ENCODE measurements at regions not wholly inside any gene's neighbourhood (a gene's known extent, or its start where the extent isn't known, plus 50 kb on each side); places are given as distances from the start of the nearest gene placed in this dataset.

DNA sequence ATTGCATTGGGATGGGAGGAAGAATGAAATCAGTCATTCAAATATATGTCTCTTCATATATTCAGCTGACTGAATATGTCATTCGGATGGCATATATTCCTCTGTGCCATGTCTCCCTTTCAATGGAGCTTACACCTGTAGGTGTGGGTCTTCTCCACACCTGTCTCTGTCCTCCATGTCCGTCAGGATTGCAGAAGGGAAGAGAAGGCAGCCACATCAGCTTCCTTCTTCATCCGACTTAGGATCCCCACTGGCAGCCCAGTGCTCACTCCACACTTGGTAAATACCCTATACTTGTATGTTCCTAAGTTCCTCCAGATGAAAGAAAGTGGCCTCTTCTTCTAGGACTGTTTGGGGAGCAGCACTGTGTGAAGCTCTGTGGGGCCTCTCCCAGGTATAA is 250.1 kb downstream of the BCL2 start:
- Histone ChIP-seq H3K4me2 (ENCODE audit: low read depth, low read length) (no peak overlapping the region), H3K9me3 (ENCODE audit: low read length) (no peaks in the 10 kb centered on the region), H4K20me1 (ENCODE audit: insufficient read depth, low read length) (no peaks in the 10 kb centered on the region), H3K9ac (ENCODE audit: insufficient read depth, low read depth, low read length) (no peak overlapping the region), H3K27me3 (ENCODE audit: control insufficient read depth in 1 of 2, insufficient read depth in 2 of 2, low read length in 2 of 2) (0 out of 5 replicates have a peak, but pooled peaks cover 0 to 2% of the 10 kb centered on the region in 2 experiments), H3K79me2 (ENCODE audit: insufficient read depth, low read length) (no peaks in the 10 kb centered on the region), H2AFZ (ENCODE audit: low read length) (no peak overlapping the region), H3K4me1 (ENCODE audit: insufficient read depth, low read length) (peaks cover 14% of the 10 kb centered on the region; the same call in 1 of the 2 replicates), H3K36me3 (replicated peaks in 1 of 2; ENCODE audit: control insufficient read depth in 1 of 2, insufficient read depth in 2 of 2, low read length in 2 of 2) (no peaks in the 10 kb centered on the region), H3K27ac (ENCODE audit: extremely low read length, insufficient read depth, low read length) (no peak overlapping the region), H3K4me3 (replicated peaks in 1 of 3; ENCODE audit: insufficient read depth in 1 of 3, low read depth in 2 of 3, low read length in 3 of 3) (no peak overlapping the region)
- ChIA-PET POLR2A (no interaction called here), CTCF (ENCODE audit: low intra/inter-chr PET ratio, low total read pairs) (no interaction called here)
- 41% methylated on average over 3 of the region's 3 CpGs for WGBS (ENCODE audit: low lambda C conversion rate)
- in situ Hi-C loops (cut with HindIII; ENCODE audit: extremely low pct_ligation_motif_present, low pct_unique_long_range_greater_than_20kb) (no loop called here), intact Hi-C loops (cut with micrococcal nuclease; ENCODE audit: unreplicated experiment) (no loop called here)
- no peak for TF ChIP-seq HOXA5 (CRISPR knock-in tag; IDR thresholded peaks at IDR 0.05)
- TF ChIP-seq, protein P1, sequence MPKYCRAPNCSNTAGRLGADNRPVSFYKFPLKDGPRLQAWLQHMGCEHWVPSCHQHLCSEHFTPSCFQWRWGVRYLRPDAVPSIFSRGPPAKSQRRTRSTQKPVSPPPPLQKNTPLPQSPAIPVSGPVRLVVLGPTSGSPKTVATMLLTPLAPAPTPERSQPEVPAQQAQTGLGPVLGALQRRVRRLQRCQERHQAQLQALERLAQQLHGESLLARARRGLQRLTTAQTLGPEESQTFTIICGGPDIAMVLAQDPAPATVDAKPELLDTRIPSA (CRISPR knock-in tag; IDR thresholded peaks at IDR 0.05; ENCODE audit: borderline replicate concordance): no peak
- no peak for TF ChIP-seq HOXD1 (CRISPR knock-in tag; IDR thresholded peaks at IDR 0.05)
- no peak for TF ChIP-seq GZF1 (CRISPR knock-in tag; IDR thresholded peaks at IDR 0.05)
- no peak for TF ChIP-seq HES4 (CRISPR knock-in tag; IDR thresholded peaks at IDR 0.05; ENCODE audit: borderline replicate concordance)
- no peak for ATAC-seq
- no peak for FAIRE-seq
- BruUV-seq (replicated peaks): no TSS peak
- no peak for DNase-seq (ENCODE audit: low spot score)

DNA sequence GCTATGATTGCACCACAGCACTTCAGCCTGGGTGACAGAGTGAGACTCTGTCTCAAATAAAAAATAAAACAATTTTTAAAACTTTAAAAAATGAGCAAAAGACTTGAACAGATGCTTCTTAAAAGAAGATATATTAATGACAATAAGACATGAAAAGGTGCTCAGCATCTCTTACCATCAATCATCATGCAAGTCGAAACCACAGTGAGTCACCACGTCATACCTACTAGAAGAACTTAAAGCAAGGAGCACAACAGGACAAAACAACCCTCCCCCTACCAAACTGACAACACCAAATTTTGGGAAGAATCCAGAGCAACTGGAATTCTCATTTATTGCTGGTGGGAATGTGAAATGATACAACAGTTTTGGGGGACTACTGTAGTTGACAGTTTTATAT is 251.6 kb downstream of the BCL2 start:
- H3K27me3 ChIP-seq (ENCODE audit: control insufficient read depth in 1 of 2, insufficient read depth in 2 of 2, low read length in 2 of 2): 0 out of 5 replicates have a peak, but pooled peaks cover 0 to 2% of the 10 kb centered on the region in 2 experiments
- WGBS (ENCODE audit: low lambda C conversion rate): 0% methylated on average over 2 of the region's 2 CpGs
- intact Hi-C loops (cut with micrococcal nuclease; ENCODE audit: unreplicated experiment): no loop called here
- POLR2A ChIA-PET: no interaction called here
- no TSS peak for BruUV-seq (replicated peaks)
- H3K36me3 ChIP-seq (replicated peaks in 1 of 2; ENCODE audit: control insufficient read depth in 1 of 2, insufficient read depth in 2 of 2, low read length in 2 of 2): no peaks in the 10 kb centered on the region
- H3K4me1 ChIP-seq (ENCODE audit: insufficient read depth, low read length): peaks cover 14% of the 10 kb centered on the region; the same call in 1 of the 2 replicates
- DNase-seq (ENCODE audit: low spot score): no peak
- no peak for FAIRE-seq
- no peak overlapping the region for H3K27ac ChIP-seq (ENCODE audit: extremely low read length, insufficient read depth, low read length)
- in situ Hi-C loops (cut with HindIII; ENCODE audit: extremely low pct_ligation_motif_present, low pct_unique_long_range_greater_than_20kb): no loop called here
- H3K79me2 ChIP-seq (ENCODE audit: insufficient read depth, low read length): no peaks in the 10 kb centered on the region
- ATAC-seq: no peak
- no peak overlapping the region for H2AFZ ChIP-seq (ENCODE audit: low read length)
- no peak overlapping the region for H3K4me2 ChIP-seq (ENCODE audit: low read depth, low read length)
- CTCF ChIA-PET (ENCODE audit: low intra/inter-chr PET ratio, low total read pairs): no interaction called here
- no peaks in the 10 kb centered on the region for H4K20me1 ChIP-seq (ENCODE audit: insufficient read depth, low read length)
- TF ChIP-seq CREB1 (IDR thresholded peaks at IDR 0.05): peak; percentile 38; the same call in 1 of the 2 replicates
- no peak for TF ChIP-seq CREB1 (CRISPR knock-in tag; IDR thresholded peaks at IDR 0.05)
- no peak for TF ChIP-seq SALL1 (CRISPR knock-in tag; IDR thresholded peaks at IDR 0.05)
- no peaks in the 10 kb centered on the region for H3K9me3 ChIP-seq (ENCODE audit: low read length)
- no peak overlapping the region for H3K9ac ChIP-seq (ENCODE audit: insufficient read depth, low read depth, low read length)
- H3K4me3 ChIP-seq (replicated peaks in 1 of 3; ENCODE audit: insufficient read depth in 1 of 3, low read depth in 2 of 3, low read length in 3 of 3): no peak overlapping the region

All from HepG2 (cell line).